GM12878 (cell line): ENCODE measurements at regions not wholly inside any gene's neighbourhood (a gene's known extent, or its start where the extent isn't known, plus 50 kb on each side); places are given as distances from the start of the nearest gene placed in this dataset.

Source experiments
- ATAC-seq: fragments of 200-7000 bp; cut with Tn5 transposase; 3 replicates; pipeline ENCODE4 v1.9.1; 2020; ENCODE audit warnings: mild to moderate bottlenecking, moderate library complexity
- BruUV-seq: library from RNA; stranded (reverse); fragments of 400-500 nt; replicated peaks from 2 replicates; lab custom pipeline; 2021; lab: Mats Ljungman, UMichigan
- CTCF ChIA-PET: fragments of 300-600 bp; sonication (Branson Sonifier 250); formaldehyde crosslinking; extraction: SDS; loops from one replicate; lab custom pipeline; 2021; ENCODE audit warnings: inconsistent platforms; lab: Yijun Ruan, JAX
- POLR2A ChIA-PET: fragments of 350-600 bp; formaldehyde crosslinking; extraction: SDS; loops from one replicate; lab custom pipeline; 2021; ENCODE audit warnings: inconsistent platforms; lab: Charles Lee
- RAD21 ChIA-PET: fragments of 300-600 bp; sonication (Branson Sonifier 250); formaldehyde crosslinking; loops from one replicate; lab custom pipeline; 2023; ENCODE audit warnings: antibody characterized with exemption; ENCODE audit not compliant: unreplicated experiment; lab: Charles Lee
- SMC1A ChIA-PET: fragments of 300-600 bp; sonication (Branson Sonifier 250); formaldehyde crosslinking; loops from one replicate; lab custom pipeline; 2023; ENCODE audit not compliant: unreplicated experiment, uncharacterized antibody; lab: Charles Lee
- DNase-seq: peaks from one replicate; pipeline ENCODE4 v3.0.0-alpha.2; 2011; ENCODE audit warnings: low read depth, low spot score
- FAIRE-seq: peaks from 3 replicates; lab custom pipeline; 2011; peaks lifted over from hg19 to GRCh38; lab: Jason Lieb, UNC
- H2AFZ ChIP-seq: 2 replicates; pipeline ENCODE4 v1.6.0; 2011; ENCODE audit warnings: low read depth, low read length, control low read depth; ENCODE audit not compliant: control insufficient read depth
- H3K27ac ChIP-seq: 2 replicates; pipeline ENCODE4 v1.5.1; 2011; ENCODE audit warnings: control low read depth; ENCODE audit not compliant: control insufficient read depth, insufficient read depth
- H3K27me3 ChIP-seq, 2 experiments: replicated peaks in 1 of 2; 2 replicates each; pipeline versions ENCODE4 v1.6.0 to v1.6.1; 2011; ENCODE audit warnings: low read length in 1 of 2; ENCODE audit not compliant: control insufficient read depth in 2 of 2, insufficient read depth in 2 of 2
- H3K36me3 ChIP-seq, 2 experiments: 2 replicates each; pipeline ENCODE4 v1.5.1; 2011; ENCODE audit warnings: low read length in 1 of 2; ENCODE audit not compliant: control insufficient read depth in 2 of 2, insufficient read depth in 2 of 2
- H3K4me1 ChIP-seq: 2 replicates; pipeline ENCODE4 v1.6.1; 2011; ENCODE audit warnings: mild to moderate bottlenecking, low read length, moderate library complexity, mixed read lengths; ENCODE audit not compliant: control insufficient read depth, insufficient read depth
- H3K4me2 ChIP-seq: 2 replicates; pipeline ENCODE4 v1.6.0; 2011; ENCODE audit warnings: control low read depth; ENCODE audit not compliant: control insufficient read depth, insufficient read depth
- H3K4me3 ChIP-seq: fragments of 200-600 bp; sonication (generic); 2 replicates; pipeline ENCODE4 v1.5.1; 2016
- H3K79me2 ChIP-seq: 2 replicates; pipeline ENCODE4 v1.6.0; 2011; ENCODE audit warnings: low read length; ENCODE audit not compliant: control insufficient read depth, insufficient read depth
- H3K9ac ChIP-seq: 2 replicates; pipeline ENCODE4 v1.8.0; 2011; ENCODE audit warnings: low read length, control low read depth, mixed read lengths; ENCODE audit not compliant: control insufficient read depth, insufficient read depth
- H3K9me3 ChIP-seq: replicated peaks from 3 replicates; pipeline ENCODE4 v1.5.1; 2011; ENCODE audit warnings: mild to moderate bottlenecking, low read length; ENCODE audit not compliant: control insufficient read depth, insufficient read depth
- H4K20me1 ChIP-seq: 2 replicates; pipeline ENCODE4 v1.6.0; 2011; ENCODE audit not compliant: control insufficient read depth, insufficient read depth
- BHLHE40 ChIP-seq, 2 experiments: fragments of 450-650 bp in 1 of 2; IDR thresholded peaks; 2 replicates each; pipeline ENCODE4 v1.6.1; 2011 to 2017; ENCODE audit warnings: low read depth in 2 of 2, borderline replicate concordance in 1 of 2, improper control_type of control experiment in 1 of 2, low read length in 1 of 2, mild to moderate bottlenecking in 1 of 2
- CBX3 ChIP-seq: fragments of 200-600 bp; sonication (generic); IDR thresholded peaks from 2 replicates; pipeline ENCODE4 v1.6.1; 2016; ENCODE audit warnings: low read depth, borderline replicate concordance
- CBX5 ChIP-seq: sonication (generic); IDR thresholded peaks from 2 replicates; pipeline ENCODE4 v1.6.1; 2016; ENCODE audit warnings: low read depth, moderate library complexity, mild to moderate bottlenecking, inconsistent platforms
- CREM ChIP-seq: IDR thresholded peaks from 2 replicates; pipeline ENCODE4 v1.6.1; 2014; ENCODE audit warnings: antibody characterized with exemption, low read depth
- FOXK2 ChIP-seq: fragments of 450-650 bp; IDR thresholded peaks from 2 replicates; pipeline ENCODE4 v1.6.1; 2017; ENCODE audit warnings: mild to moderate bottlenecking, moderate library complexity
- FOXM1 ChIP-seq: IDR thresholded peaks from 2 replicates; pipeline ENCODE4 v1.6.1; 2012; ENCODE audit warnings: low read depth, mild to moderate bottlenecking, inconsistent platforms, low read length, moderate library complexity
- HCFC1 ChIP-seq: fragments of 150-350 bp; IDR thresholded peaks from 2 replicates; pipeline ENCODE4 v1.6.1; 2014; ENCODE audit warnings: low read length
- MYB ChIP-seq: fragments of 150-350 bp; IDR thresholded peaks from 2 replicates; pipeline ENCODE4 v1.6.1; 2014; ENCODE audit warnings: mild to moderate bottlenecking, low read depth, low read length, borderline replicate concordance
- NFYB ChIP-seq: IDR thresholded peaks from 2 replicates; pipeline ENCODE4 v1.6.1; 2011; ENCODE audit warnings: low read depth, mild to moderate bottlenecking, low read length, improper control_type of control experiment, moderate library complexity; ENCODE audit not compliant: insufficient read depth
- NR2C2 ChIP-seq: IDR thresholded peaks from 2 replicates; pipeline ENCODE4 v1.6.1; 2011; ENCODE audit warnings: borderline replicate concordance, low read depth; ENCODE audit not compliant: control insufficient read depth, insufficient read length
- NR2F1 ChIP-seq: fragments of 450-650 bp; conservative IDR thresholded peaks from 2 replicates; pipeline ENCODE4 v1.6.1; 2017; ENCODE audit warnings: mild to moderate bottlenecking
- PAX5 ChIP-seq: IDR thresholded peaks from 2 replicates; pipeline ENCODE4 v1.6.1; 2011; ENCODE audit warnings: low read depth, low read length, borderline replicate concordance
- SIN3A ChIP-seq: IDR thresholded peaks from 2 replicates; pipeline ENCODE4 v1.6.1; 2012; ENCODE audit warnings: low read depth, low read length, improper control_type of control experiment
- SRF ChIP-seq, 2 experiments: IDR thresholded peaks; 2 replicates each; pipeline ENCODE4 v1.6.1; 2011; ENCODE audit warnings: low read depth in 2 of 2, low read length in 2 of 2, mild to moderate bottlenecking in 1 of 2, moderate library complexity in 1 of 2
- YY1 ChIP-seq: IDR thresholded peaks from 2 replicates; pipeline ENCODE4 v1.6.1; 2011; ENCODE audit warnings: low read depth, mild to moderate bottlenecking, low read length
- WGBS: methylation state at CpG from one replicate; pipeline ENCODE4 v1.1.6; 2016; ENCODE audit warnings: low lambda C conversion rate; ENCODE audit not compliant: insufficient replicate concordance, insufficient coverage; ENCODE audit errors: missing lambda C conversion rate; 5-methylcytosine and 5-hydroxymethylcytosine counted together
- in situ Hi-C: fragments of 300-500 bp; cut with MboI; formaldehyde crosslinking; loops from 9 replicates; pipeline ENCODE4 v1.14.3; 2018; ENCODE audit warnings: mixed read lengths
- intact Hi-C: fragments of 100-400 bp; cut with micrococcal nuclease; formaldehyde crosslinking; loops from one replicate; pipeline ENCODE4 v1.14.2; 2022; ENCODE audit not compliant: unreplicated experiment

GRCh38 chr7:15104411-15105092, 202.0 kb upstream of the DGKB start:
- H3K27ac ChIP-seq, result no peak overlapping the region
- ChIA-PET SMC1A (interaction anchor here (1.2 kb wide), 1 partner anchor 22 kb away, joined by 3 read pairs; no protein-coding TSS in a partner anchor), POLR2A (no interaction called here)
- WGBS, result 0% methylated on average over 1 of the region's 1 CpG
- no peaks in the 10 kb centered on the region for H3K9me3 ChIP-seq
- H3K4me2 ChIP-seq, result no peak overlapping the region
- H3K27me3 ChIP-seq, result no peaks in the 10 kb centered on the region
- no peaks in the 10 kb centered on the region for H3K4me1 ChIP-seq
- no peak for DNase-seq
- H3K4me3 ChIP-seq, result no peak overlapping the region
- TF ChIP-seq NR2F1 (no peak), MYB (no peak), FOXK2 (no peak), CREM (no peak), NR2C2 (no peak), CBX3 (no peak), CBX5 (no peak), SRF (IDR thresholded peaks at IDR 0.05; ENCODE audit: low read depth in 2 of 2, low read length in 2 of 2) (no peak), BHLHE40 (IDR thresholded peaks at IDR 0.05; ENCODE audit: borderline replicate concordance in 1 of 2, low read depth in 2 of 2, low read length in 1 of 2) (no peak), HCFC1 (no peak), NFYB (no peak), SIN3A (no peak), FOXM1 (no peak), PAX5 (no peak), YY1 (no peak)
- TF ChIP-seq, all 136 proteins: peak for 0
- H3K9ac ChIP-seq, result no peak overlapping the region
- in situ Hi-C loops, result no loop called here
- ATAC-seq (no peak), FAIRE-seq (no peak)
- no peaks in the 10 kb centered on the region for H3K36me3 ChIP-seq
- intact Hi-C loops, result no loop called here
- BruUV-seq, result no TSS peak
- ChIA-PET CTCF (no interaction called here), RAD21 (no interaction called here)
- H2AFZ ChIP-seq, result no peak overlapping the region
- H3K79me2 ChIP-seq, result no peaks in the 10 kb centered on the region
- H4K20me1 ChIP-seq, result no peaks in the 10 kb centered on the region
